ENCODE measurements at regions not wholly inside any gene's neighbourhood (a gene's known extent, or its start where the extent isn't known, plus 50 kb on each side); places are given as distances from the start of the nearest gene placed in this dataset.

- DNase-seq: peak in 2 of 56 donors; percentile 0 to 39
These were observed 382.6 kb upstream of the CDH2 start for GRCh38 chr18:28559511-28559910.

- no peak for DNase-seq
These were observed 365.0 kb upstream of the CDH2 start for GRCh38 chr18:28541934-28542333.

- DNase-seq: peak in 33 of 56 donors; percentile 0 to 63 (median 11)
These were observed 364.5 kb upstream of the CDH2 start for GRCh38 chr18:28541276-28541930.

GRCh38 chr18:28529644-28530043, 352.7 kb upstream of the CDH2 start:
- no peak for DNase-seq

GRCh38 chr18:28526196-28526595, 349.3 kb upstream of the CDH2 start:
- DNase-seq: no peak

- no peak for DNase-seq
These were observed 347.0 kb upstream of the CDH2 start for GRCh38 chr18:28523758-28524475.

GRCh38 chr18:28522236-28522635, 345.3 kb upstream of the CDH2 start:
- no peak for DNase-seq

GRCh38 chr18:28519997-28520396, 343.1 kb upstream of the CDH2 start:
- no peak for DNase-seq

GRCh38 chr18:28514699-28515098, 337.8 kb upstream of the CDH2 start:
- DNase-seq: no peak

- DNase-seq: no peak
These were observed 335.4 kb upstream of the CDH2 start for GRCh38 chr18:28512357-28512756.

GRCh38 chr18:28511413-28511821, 334.5 kb upstream of the CDH2 start:
- no peak for DNase-seq

- DNase-seq: no peak
These were observed 333.3 kb upstream of the CDH2 start for GRCh38 chr18:28510210-28510609.

GRCh38 chr18:28504066-28504465, 327.1 kb upstream of the CDH2 start:
- no peak for DNase-seq

- no peak for DNase-seq
These were observed 317.2 kb upstream of the CDH2 start for GRCh38 chr18:28494151-28494550.

- DNase-seq: no peak
These were observed 309.0 kb upstream of the CDH2 start for GRCh38 chr18:28485918-28486317.

- no peak for DNase-seq
These were observed 308.4 kb upstream of the CDH2 start for GRCh38 chr18:28485210-28485801.

- DNase-seq: no peak
These were observed 301.6 kb upstream of the CDH2 start for GRCh38 chr18:28478531-28478930.

- DNase-seq: no peak
These were observed 299.4 kb upstream of the CDH2 start for GRCh38 chr18:28476302-28476701.

- no peak for DNase-seq
These were observed 293.0 kb upstream of the CDH2 start for GRCh38 chr18:28469946-28470345.

- no peak for DNase-seq
These were observed 292.0 kb upstream of the CDH2 start for GRCh38 chr18:28468901-28469300.

GRCh38 chr18:28466204-28466603, 289.3 kb upstream of the CDH2 start:
- no peak for DNase-seq

GRCh38 chr18:28459587-28459986, 282.7 kb upstream of the CDH2 start:
- DNase-seq: no peak

GRCh38 chr18:28458751-28459150, 281.8 kb upstream of the CDH2 start:
- DNase-seq: no peak

Measured in nucleus accumbens (tissue), 56 donors.